ENCODE measurements at regions not wholly inside any gene's neighbourhood (a gene's known extent, or its start where the extent isn't known, plus 50 kb on each side); places are given as distances from the start of the nearest gene placed in this dataset.
"Not testable (repeated sequence)": the region's sequence is repeated elsewhere in the genome, so short reads cannot be mapped to it uniquely, and the experiment has no call there.

GRCh38 chr1:232332710-232333418, 297.1 kb downstream of the SIPA1L2 start:
- not testable (repeated sequence) for H3K27me3 ChIP-seq (ENCODE audit: control insufficient read depth in 1 of 2, insufficient read depth in 2 of 2, low read length in 2 of 2); H3K9ac ChIP-seq (ENCODE audit: low read depth in 1 of 2, low read length in 2 of 2); H3K4me3 ChIP-seq (ENCODE audit: low read depth in 1 of 2, low read length in 2 of 2); H3K27ac ChIP-seq (ENCODE audit: low read depth, low read length); H3K4me1 ChIP-seq (ENCODE audit: control insufficient read depth in 1 of 2, insufficient read depth in 2 of 2, low read length in 2 of 2); H3K36me3 ChIP-seq (ENCODE audit: control insufficient read depth in 1 of 2, insufficient read depth in 2 of 2, low read length in 2 of 2); H3K9me3 ChIP-seq (ENCODE audit: control insufficient read depth in 1 of 2, low read length in 2 of 2)

- H3K27ac ChIP-seq (ENCODE audit: low read depth, low read length): no peak overlapping the region
- H3K4me3 ChIP-seq (ENCODE audit: low read depth in 1 of 2, low read length in 2 of 2): no peak overlapping the region
- H3K9me3 ChIP-seq (ENCODE audit: control insufficient read depth in 1 of 2, low read length in 2 of 2): no peaks in the 10 kb centered on the region
- no peaks in the 10 kb centered on the region for H3K4me1 ChIP-seq (ENCODE audit: control insufficient read depth in 1 of 2, insufficient read depth in 2 of 2, low read length in 2 of 2)
- no peaks in the 10 kb centered on the region for H3K36me3 ChIP-seq (ENCODE audit: control insufficient read depth in 1 of 2, insufficient read depth in 2 of 2, low read length in 2 of 2)
- H3K27me3 ChIP-seq (ENCODE audit: control insufficient read depth in 1 of 2, insufficient read depth in 2 of 2, low read length in 2 of 2): peaks cover 0 to 3% of the 10 kb centered on the region in 2 donors
- no peak overlapping the region for H3K9ac ChIP-seq (ENCODE audit: low read depth in 1 of 2, low read length in 2 of 2)
Observed at GRCh38 chr1:232329103-232329813, 300.7 kb downstream of the SIPA1L2 start.

- Histone ChIP-seq H3K36me3 (ENCODE audit: control insufficient read depth in 1 of 2, insufficient read depth in 2 of 2, low read length in 2 of 2) (no peaks in the 10 kb centered on the region), H3K4me1 (ENCODE audit: control insufficient read depth in 1 of 2, insufficient read depth in 2 of 2, low read length in 2 of 2) (no peaks in the 10 kb centered on the region), H3K27me3 (ENCODE audit: control insufficient read depth in 1 of 2, insufficient read depth in 2 of 2, low read length in 2 of 2) (peaks cover 0 to 3% of the 10 kb centered on the region in 2 donors), H3K4me3 (ENCODE audit: low read depth in 1 of 2, low read length in 2 of 2) (no peak overlapping the region), H3K9me3 (ENCODE audit: control insufficient read depth in 1 of 2, low read length in 2 of 2) (no peaks in the 10 kb centered on the region), H3K27ac (ENCODE audit: low read depth, low read length) (no peak overlapping the region), H3K9ac (ENCODE audit: low read depth in 1 of 2, low read length in 2 of 2) (no peak overlapping the region)
Observed at GRCh38 chr1:232328486-232329102, 301.3 kb downstream of the SIPA1L2 start.

- H3K27ac ChIP-seq (ENCODE audit: low read depth, low read length): no peak overlapping the region
- H3K4me1 ChIP-seq (ENCODE audit: control insufficient read depth in 1 of 2, insufficient read depth in 2 of 2, low read length in 2 of 2): no peaks in the 10 kb centered on the region
Observed at GRCh38 chr1:232327899-232328298, 302.0 kb downstream of the SIPA1L2 start.

GRCh38 chr1:232327269-232327668, 302.7 kb downstream of the SIPA1L2 start:
- no peaks in the 10 kb centered on the region for H3K27me3 ChIP-seq (ENCODE audit: control insufficient read depth in 1 of 2, insufficient read depth in 2 of 2, low read length in 2 of 2)
- H3K4me3 ChIP-seq (ENCODE audit: low read depth in 1 of 2, low read length in 2 of 2): no peak overlapping the region
- peaks cover 0 to 3% of the 10 kb centered on the region in 2 donors for H3K4me1 ChIP-seq (ENCODE audit: control insufficient read depth in 1 of 2, insufficient read depth in 2 of 2, low read length in 2 of 2)
- no peak overlapping the region for H3K27ac ChIP-seq (ENCODE audit: low read depth, low read length)
- no peak overlapping the region for H3K9ac ChIP-seq (ENCODE audit: low read depth in 1 of 2, low read length in 2 of 2)
- no peaks in the 10 kb centered on the region for H3K9me3 ChIP-seq (ENCODE audit: control insufficient read depth in 1 of 2, low read length in 2 of 2)
- H3K36me3 ChIP-seq (ENCODE audit: control insufficient read depth in 1 of 2, insufficient read depth in 2 of 2, low read length in 2 of 2): no peaks in the 10 kb centered on the region

More at GRCh38 chr1:232327899-232328298, 302.0 kb downstream of the SIPA1L2 start:
- no peak overlapping the region for H3K9ac ChIP-seq (ENCODE audit: low read depth in 1 of 2, low read length in 2 of 2)
- no peaks in the 10 kb centered on the region for H3K9me3 ChIP-seq (ENCODE audit: control insufficient read depth in 1 of 2, low read length in 2 of 2)
- H3K27me3 ChIP-seq (ENCODE audit: control insufficient read depth in 1 of 2, insufficient read depth in 2 of 2, low read length in 2 of 2): no peaks in the 10 kb centered on the region
- no peaks in the 10 kb centered on the region for H3K36me3 ChIP-seq (ENCODE audit: control insufficient read depth in 1 of 2, insufficient read depth in 2 of 2, low read length in 2 of 2)
- H3K4me3 ChIP-seq (ENCODE audit: low read depth in 1 of 2, low read length in 2 of 2): no peak overlapping the region

GRCh38 chr1:232322162-232322734, 307.7 kb downstream of the SIPA1L2 start:
- no peak overlapping the region for H3K4me3 ChIP-seq (ENCODE audit: low read depth in 1 of 2, low read length in 2 of 2)
- H3K9ac ChIP-seq (ENCODE audit: low read depth in 1 of 2, low read length in 2 of 2): no peak overlapping the region
- H3K27ac ChIP-seq (ENCODE audit: low read depth, low read length): no peak overlapping the region
- no peaks in the 10 kb centered on the region for H3K36me3 ChIP-seq (ENCODE audit: control insufficient read depth in 1 of 2, insufficient read depth in 2 of 2, low read length in 2 of 2)
- no peaks in the 10 kb centered on the region for H3K9me3 ChIP-seq (ENCODE audit: control insufficient read depth in 1 of 2, low read length in 2 of 2)
- no peaks in the 10 kb centered on the region for H3K27me3 ChIP-seq (ENCODE audit: control insufficient read depth in 1 of 2, insufficient read depth in 2 of 2, low read length in 2 of 2)
- peaks cover 11 to 25% of the 10 kb centered on the region in 2 donors for H3K4me1 ChIP-seq (ENCODE audit: control insufficient read depth in 1 of 2, insufficient read depth in 2 of 2, low read length in 2 of 2)

- peaks cover 11 to 25% of the 10 kb centered on the region in 2 donors for H3K4me1 ChIP-seq (ENCODE audit: control insufficient read depth in 1 of 2, insufficient read depth in 2 of 2, low read length in 2 of 2)
- H3K36me3 ChIP-seq (ENCODE audit: control insufficient read depth in 1 of 2, insufficient read depth in 2 of 2, low read length in 2 of 2): no peaks in the 10 kb centered on the region
- H3K27me3 ChIP-seq (ENCODE audit: control insufficient read depth in 1 of 2, insufficient read depth in 2 of 2, low read length in 2 of 2): no peaks in the 10 kb centered on the region
- no peak overlapping the region for H3K4me3 ChIP-seq (ENCODE audit: low read depth in 1 of 2, low read length in 2 of 2)
- no peaks in the 10 kb centered on the region for H3K9me3 ChIP-seq (ENCODE audit: control insufficient read depth in 1 of 2, low read length in 2 of 2)
- H3K27ac ChIP-seq (ENCODE audit: low read depth, low read length): no peak overlapping the region
- no peak overlapping the region for H3K9ac ChIP-seq (ENCODE audit: low read depth in 1 of 2, low read length in 2 of 2)
Observed at GRCh38 chr1:232319518-232320210, 310.3 kb downstream of the SIPA1L2 start.

GRCh38 chr1:232319072-232319471, 310.9 kb downstream of the SIPA1L2 start:
- Histone ChIP-seq H3K9ac (ENCODE audit: low read depth in 1 of 2, low read length in 2 of 2) (no peak overlapping the region), H3K36me3 (ENCODE audit: control insufficient read depth in 1 of 2, insufficient read depth in 2 of 2, low read length in 2 of 2) (no peaks in the 10 kb centered on the region), H3K9me3 (ENCODE audit: control insufficient read depth in 1 of 2, low read length in 2 of 2) (no peaks in the 10 kb centered on the region), H3K27me3 (ENCODE audit: control insufficient read depth in 1 of 2, insufficient read depth in 2 of 2, low read length in 2 of 2) (no peaks in the 10 kb centered on the region), H3K4me1 (ENCODE audit: control insufficient read depth in 1 of 2, insufficient read depth in 2 of 2, low read length in 2 of 2) (peaks cover 11 to 25% of the 10 kb centered on the region in 2 donors), H3K27ac (ENCODE audit: low read depth, low read length) (no peak overlapping the region), H3K4me3 (ENCODE audit: low read depth in 1 of 2, low read length in 2 of 2) (no peak overlapping the region)

- H3K27ac ChIP-seq (ENCODE audit: low read depth, low read length): no peak overlapping the region
- H3K9me3 ChIP-seq (ENCODE audit: control insufficient read depth in 1 of 2, low read length in 2 of 2): peaks cover 0 to 4% of the 10 kb centered on the region in 2 donors
- peaks cover 11 to 25% of the 10 kb centered on the region in 2 donors for H3K4me1 ChIP-seq (ENCODE audit: control insufficient read depth in 1 of 2, insufficient read depth in 2 of 2, low read length in 2 of 2)
- H3K36me3 ChIP-seq (ENCODE audit: control insufficient read depth in 1 of 2, insufficient read depth in 2 of 2, low read length in 2 of 2): no peaks in the 10 kb centered on the region
- no peaks in the 10 kb centered on the region for H3K27me3 ChIP-seq (ENCODE audit: control insufficient read depth in 1 of 2, insufficient read depth in 2 of 2, low read length in 2 of 2)
- H3K9ac ChIP-seq (ENCODE audit: low read depth in 1 of 2, low read length in 2 of 2): no peak overlapping the region
- no peak overlapping the region for H3K4me3 ChIP-seq (ENCODE audit: low read depth in 1 of 2, low read length in 2 of 2)
Observed at GRCh38 chr1:232318143-232318542, 311.8 kb downstream of the SIPA1L2 start.
